ENCODE measurements at regions not wholly inside any gene's neighbourhood (a gene's known extent, or its start where the extent isn't known, plus 50 kb on each side); places are given as distances from the start of the nearest gene placed in this dataset.

DNA sequence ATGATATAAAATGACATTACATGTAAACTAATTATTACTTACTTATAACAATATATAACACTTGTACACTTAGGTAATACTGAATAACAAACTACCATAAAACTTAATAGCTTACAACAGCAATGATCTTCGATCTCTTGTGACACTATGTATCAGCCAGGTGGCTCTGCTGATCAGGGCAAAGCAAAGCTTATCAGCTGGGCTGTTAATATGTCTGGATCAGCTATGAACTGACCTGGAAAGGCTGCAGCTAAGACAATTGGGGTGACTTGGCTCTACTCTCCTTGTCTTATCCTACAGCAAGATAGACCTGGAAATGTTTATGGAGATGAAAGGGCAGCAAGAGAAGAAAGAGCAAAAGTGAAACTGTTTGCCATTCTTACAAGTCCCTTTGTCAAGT is 511.3 kb downstream of the TLR4 start:
- H3K36me3 ChIP-seq (ENCODE audit: control insufficient read depth, insufficient read depth, low read length): no peaks in the 10 kb centered on the region
- no peak overlapping the region for H3K9ac ChIP-seq (ENCODE audit: extremely low read depth, low read length, poor library complexity, severe bottlenecking)
- no peak for DNase-seq
- H3K4me1 Mint-ChIP-seq: no peaks in the 10 kb centered on the region
- H3K27ac Mint-ChIP-seq: no peak overlapping the region
- H3K27ac ChIP-seq (ENCODE audit: low read depth, low read length): no peak overlapping the region
- H3K27me3 ChIP-seq (ENCODE audit: control insufficient read depth, insufficient read depth, low read length, poor library complexity, severe bottlenecking): no peaks in the 10 kb centered on the region
- no peaks in the 10 kb centered on the region for H3K9me3 Mint-ChIP-seq
- H3K27me3 Mint-ChIP-seq (ENCODE audit: insufficient read depth): no peaks in the 10 kb centered on the region
- H3K4me1 ChIP-seq (ENCODE audit: control insufficient read depth, insufficient read depth, low read length): no peaks in the 10 kb centered on the region
- TF ChIP-seq, protein P1, sequence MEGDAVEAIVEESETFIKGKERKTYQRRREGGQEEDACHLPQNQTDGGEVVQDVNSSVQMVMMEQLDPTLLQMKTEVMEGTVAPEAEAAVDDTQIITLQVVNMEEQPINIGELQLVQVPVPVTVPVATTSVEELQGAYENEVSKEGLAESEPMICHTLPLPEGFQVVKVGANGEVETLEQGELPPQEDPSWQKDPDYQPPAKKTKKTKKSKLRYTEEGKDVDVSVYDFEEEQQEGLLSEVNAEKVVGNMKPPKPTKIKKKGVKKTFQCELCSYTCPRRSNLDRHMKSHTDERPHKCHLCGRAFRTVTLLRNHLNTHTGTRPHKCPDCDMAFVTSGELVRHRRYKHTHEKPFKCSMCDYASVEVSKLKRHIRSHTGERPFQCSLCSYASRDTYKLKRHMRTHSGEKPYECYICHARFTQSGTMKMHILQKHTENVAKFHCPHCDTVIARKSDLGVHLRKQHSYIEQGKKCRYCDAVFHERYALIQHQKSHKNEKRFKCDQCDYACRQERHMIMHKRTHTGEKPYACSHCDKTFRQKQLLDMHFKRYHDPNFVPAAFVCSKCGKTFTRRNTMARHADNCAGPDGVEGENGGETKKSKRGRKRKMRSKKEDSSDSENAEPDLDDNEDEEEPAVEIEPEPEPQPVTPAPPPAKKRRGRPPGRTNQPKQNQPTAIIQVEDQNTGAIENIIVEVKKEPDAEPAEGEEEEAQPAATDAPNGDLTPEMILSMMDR (conservative IDR thresholded peaks at IDR 0.05): no peak
- H3K4me3 Mint-ChIP-seq: no peak overlapping the region
- no peak overlapping the region for H3K4me3 ChIP-seq (ENCODE audit: low read length)
- no peaks in the 10 kb centered on the region for H3K36me3 Mint-ChIP-seq (ENCODE audit: low read depth)
- H3K9me3 ChIP-seq (ENCODE audit: control insufficient read depth, low read length): no peaks in the 10 kb centered on the region
- 90% methylated on average over 1 of the region's 1 CpG; no CpG with 5 or more reads in 1 of the 2 experiments for WGBS, 2 experiments (ENCODE audit: insufficient coverage in 1 of 2, insufficient read length in 1 of 2)

DNA sequence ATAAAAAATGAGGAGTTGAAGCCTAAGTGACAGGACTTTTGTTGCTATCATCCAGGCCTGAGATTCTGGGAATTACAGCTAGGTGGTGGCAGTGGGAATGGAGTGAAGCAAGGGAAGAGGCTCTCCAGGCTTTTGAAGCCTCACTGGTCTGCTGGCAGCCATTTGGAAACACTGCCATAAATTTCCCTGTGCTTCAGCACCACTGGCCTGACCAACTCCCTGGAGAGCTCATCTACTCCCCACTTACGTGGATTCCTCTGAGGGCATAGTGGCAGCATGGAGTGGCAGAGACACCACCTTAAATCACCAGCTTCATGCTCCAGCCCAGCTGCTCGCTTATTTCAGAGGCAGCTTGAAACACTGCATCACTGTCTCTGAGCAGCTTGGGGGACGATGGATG is 518.2 kb downstream of the TLR4 start:
- H3K4me1 Mint-ChIP-seq: no peaks in the 10 kb centered on the region
- Histone ChIP-seq H3K4me1 (ENCODE audit: control insufficient read depth, insufficient read depth, low read length) (no peaks in the 10 kb centered on the region), H3K9ac (ENCODE audit: extremely low read depth, low read length, poor library complexity, severe bottlenecking) (no peak overlapping the region), H3K4me3 (ENCODE audit: low read length) (no peak overlapping the region), H3K27me3 (ENCODE audit: control insufficient read depth, insufficient read depth, low read length, poor library complexity, severe bottlenecking) (no peaks in the 10 kb centered on the region), H3K36me3 (ENCODE audit: control insufficient read depth, insufficient read depth, low read length) (no peaks in the 10 kb centered on the region), H3K9me3 (ENCODE audit: control insufficient read depth, low read length) (no peaks in the 10 kb centered on the region), H3K27ac (ENCODE audit: low read depth, low read length) (no peak overlapping the region)
- TF ChIP-seq, protein P1 (conservative IDR thresholded peaks at IDR 0.05): peak; percentile 72
- H3K9me3 Mint-ChIP-seq: no peaks in the 10 kb centered on the region
- DNase-seq: peak; percentile 74
- H3K27me3 Mint-ChIP-seq (ENCODE audit: insufficient read depth): no peaks in the 10 kb centered on the region
- no peak overlapping the region for H3K4me3 Mint-ChIP-seq
- no peaks in the 10 kb centered on the region for H3K36me3 Mint-ChIP-seq (ENCODE audit: low read depth)
- WGBS, 2 experiments (ENCODE audit: insufficient coverage in 1 of 2, insufficient read length in 1 of 2): 86 to 93% methylated on average over 2 to 3 of the region's 3 CpGs
- H3K27ac Mint-ChIP-seq: no peak overlapping the region

DNA sequence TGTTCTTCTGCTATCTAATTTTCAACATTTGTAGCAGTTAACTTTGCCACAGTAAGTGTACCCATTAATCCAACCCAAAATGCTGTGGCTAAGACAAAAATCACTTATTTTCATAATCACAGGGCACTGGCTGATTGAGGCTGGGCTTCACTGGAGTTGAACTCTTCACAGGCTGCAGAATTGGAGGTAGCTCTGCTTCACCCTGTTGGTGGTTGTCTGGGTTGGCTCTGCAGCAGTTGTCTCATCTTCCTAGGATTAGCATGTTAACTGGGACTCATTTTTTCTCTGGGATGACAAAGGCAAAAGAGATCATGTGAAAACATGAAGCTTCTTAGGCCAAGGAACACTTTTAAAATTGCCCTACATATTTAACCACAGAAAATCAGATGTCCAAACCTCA is 518.9 kb downstream of the TLR4 start:
- Histone ChIP-seq H3K9ac (ENCODE audit: extremely low read depth, low read length, poor library complexity, severe bottlenecking) (no peak overlapping the region), H3K27ac (ENCODE audit: low read depth, low read length) (no peak overlapping the region), H3K27me3 (ENCODE audit: control insufficient read depth, insufficient read depth, low read length, poor library complexity, severe bottlenecking) (no peaks in the 10 kb centered on the region), H3K4me1 (ENCODE audit: control insufficient read depth, insufficient read depth, low read length) (no peaks in the 10 kb centered on the region), H3K36me3 (ENCODE audit: control insufficient read depth, insufficient read depth, low read length) (no peaks in the 10 kb centered on the region), H3K4me3 (ENCODE audit: low read length) (no peak overlapping the region), H3K9me3 (ENCODE audit: control insufficient read depth, low read length) (no peaks in the 10 kb centered on the region)
- Mint-ChIP-seq H3K4me1 (no peaks in the 10 kb centered on the region), H3K4me3 (no peak overlapping the region), H3K36me3 (ENCODE audit: low read depth) (no peaks in the 10 kb centered on the region), H3K27ac (no peak overlapping the region), H3K9me3 (no peaks in the 10 kb centered on the region), H3K27me3 (ENCODE audit: insufficient read depth) (no peaks in the 10 kb centered on the region)
- DNase-seq: no peak
- TF ChIP-seq, protein P1 (conservative IDR thresholded peaks at IDR 0.05): no peak

Measured in endodermal cell (in vitro differentiated cells).